RKO (cell line): ENCODE measurements at regions not wholly inside any gene's neighbourhood (a gene's known extent, or its start where the extent isn't known, plus 50 kb on each side); places are given as distances from the start of the nearest gene placed in this dataset.
"Not testable (repeated sequence)": the region's sequence is repeated elsewhere in the genome, so short reads cannot be mapped to it uniquely, and the experiment has no call there.

ENCODE experiments used
- DNase-seq: peaks from one replicate; pipeline ENCODE4 v3.0.0-alpha.2; 2016; ENCODE audit warnings: low spot score

DNA sequence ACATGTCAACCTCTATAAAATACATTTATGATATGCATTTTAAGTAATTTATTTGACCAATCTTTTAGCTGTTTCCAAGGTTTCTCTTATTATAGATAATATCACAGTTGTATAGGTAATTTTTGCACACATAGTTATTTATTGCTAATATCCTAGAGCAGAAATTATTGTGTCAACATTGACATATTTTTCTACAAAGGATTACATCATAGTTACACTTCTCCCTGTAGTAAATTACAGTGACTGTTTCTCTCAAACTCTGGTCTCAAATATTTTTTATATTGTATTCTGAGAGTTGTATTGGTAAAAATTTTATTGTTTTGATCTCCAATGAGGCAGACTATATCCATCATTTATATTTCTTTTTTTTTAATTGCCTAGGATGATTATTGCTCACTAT is 714.4 kb upstream of the CDH6 start:
- no peak for DNase-seq

DNA sequence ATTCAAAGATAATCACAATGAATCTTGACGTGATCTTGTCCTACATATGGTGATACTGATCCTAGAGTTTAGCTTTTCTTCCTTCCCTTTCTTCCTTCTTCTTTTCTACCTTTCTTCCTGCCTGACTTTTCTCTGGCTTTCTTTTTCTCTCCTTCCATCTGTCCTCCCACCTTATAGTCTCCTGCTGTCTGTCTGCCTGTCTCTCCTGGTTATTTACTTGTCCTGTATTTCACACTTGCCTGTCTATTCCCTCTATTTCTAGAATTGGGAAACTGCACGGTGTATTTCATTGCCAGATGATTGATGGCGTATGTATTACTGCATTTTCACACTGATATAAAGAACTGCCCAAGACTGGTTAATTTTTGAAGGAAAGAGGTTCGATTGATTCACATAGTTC is 718.1 kb upstream of the CDH6 start:
- no peak for DNase-seq

DNA sequence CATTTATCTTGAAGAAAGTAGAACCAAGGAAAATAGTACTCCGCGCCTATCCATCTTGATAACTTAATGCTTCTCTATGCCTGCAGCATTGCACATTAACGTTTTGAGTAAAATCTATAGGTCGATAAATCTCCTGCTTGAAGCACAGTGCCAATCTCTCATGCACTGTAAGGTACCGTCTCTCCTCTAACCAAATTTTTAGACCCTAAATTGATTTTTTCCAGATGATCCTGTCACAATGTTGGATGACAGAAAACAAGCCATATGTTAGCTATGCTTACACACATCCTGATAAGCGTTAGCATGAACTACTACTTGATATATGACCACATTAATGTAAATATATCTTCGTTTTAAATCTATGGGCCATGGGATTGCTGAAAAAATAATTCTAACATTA is 723.8 kb upstream of the CDH6 start:
- no peak for DNase-seq

DNA sequence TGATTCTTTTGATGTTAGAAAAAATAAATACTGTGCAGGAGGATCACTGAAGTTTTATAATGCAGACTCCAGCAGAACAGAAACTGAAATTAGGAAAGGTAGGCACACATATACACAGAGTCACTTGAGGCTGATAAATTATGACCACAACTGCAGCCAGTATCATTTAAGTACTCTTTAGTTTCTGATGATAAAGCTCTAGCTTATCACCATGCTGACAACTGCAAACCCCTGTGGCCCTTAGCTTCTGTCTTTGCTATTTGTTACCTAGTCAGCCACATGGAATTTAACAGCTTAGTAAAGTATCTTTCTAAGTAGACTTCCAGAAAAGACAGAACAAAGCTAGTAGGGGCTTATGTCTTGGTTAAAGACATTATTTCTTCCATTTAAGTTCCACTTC is 734.8 kb upstream of the CDH6 start:
- no peak for DNase-seq

DNA sequence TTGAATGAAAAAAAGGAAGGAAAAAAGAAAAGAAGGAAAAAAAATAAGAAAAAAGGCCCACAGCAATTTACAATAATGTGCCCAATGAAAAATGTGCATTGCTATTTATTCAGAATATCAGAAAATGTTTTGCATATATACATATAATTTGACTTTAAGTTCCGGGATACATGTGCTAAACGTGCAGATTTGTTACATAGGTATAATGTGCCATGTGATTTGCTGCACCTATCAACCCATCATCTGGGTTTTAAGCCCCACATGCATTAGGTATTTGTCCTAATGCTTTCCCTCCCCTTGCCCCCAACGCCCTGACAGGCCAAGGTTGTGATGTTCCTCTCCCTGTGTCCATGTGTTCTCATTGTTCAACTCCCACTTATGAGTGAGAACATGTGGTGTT is 738.0 kb upstream of the CDH6 start:
- DNase-seq: not testable (repeated sequence)

DNA sequence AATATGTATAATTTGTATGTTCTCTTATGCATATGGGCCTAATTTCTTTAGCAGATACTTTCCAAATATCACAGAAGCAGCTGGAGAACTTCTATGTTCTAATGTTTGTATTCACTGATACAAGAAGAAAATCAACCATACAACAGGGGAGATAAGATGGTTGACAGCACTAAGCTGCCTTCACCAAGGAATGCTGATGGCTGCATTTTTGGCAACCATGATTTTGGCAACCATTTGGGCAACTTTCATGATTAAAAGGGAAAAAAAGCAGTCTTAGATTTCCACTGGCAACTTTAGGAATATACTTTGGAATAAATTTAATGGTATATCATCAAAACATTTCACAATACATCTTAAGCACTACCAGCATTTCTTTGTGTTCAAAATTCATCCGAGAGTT is 740.3 kb upstream of the CDH6 start:
- DNase-seq: no peak

DNA sequence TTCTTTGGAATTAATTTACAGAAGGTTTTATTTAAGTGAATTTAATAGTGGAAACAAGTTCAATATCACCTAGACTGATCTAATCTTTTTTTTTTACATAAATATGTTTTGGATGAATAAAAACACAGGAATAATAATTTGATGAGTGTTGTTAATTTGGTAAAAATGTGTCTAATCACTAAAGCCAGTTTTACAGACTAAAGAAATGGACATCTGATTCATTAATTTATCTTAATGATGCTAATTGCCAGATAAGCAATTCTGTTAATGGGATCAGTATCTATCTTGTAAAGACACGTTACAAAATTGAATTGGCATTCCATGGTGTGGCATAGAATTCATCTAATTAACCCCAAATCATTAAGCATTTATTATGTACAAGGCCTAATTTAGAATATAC is 743.3 kb upstream of the CDH6 start:
- no peak for DNase-seq

DNA sequence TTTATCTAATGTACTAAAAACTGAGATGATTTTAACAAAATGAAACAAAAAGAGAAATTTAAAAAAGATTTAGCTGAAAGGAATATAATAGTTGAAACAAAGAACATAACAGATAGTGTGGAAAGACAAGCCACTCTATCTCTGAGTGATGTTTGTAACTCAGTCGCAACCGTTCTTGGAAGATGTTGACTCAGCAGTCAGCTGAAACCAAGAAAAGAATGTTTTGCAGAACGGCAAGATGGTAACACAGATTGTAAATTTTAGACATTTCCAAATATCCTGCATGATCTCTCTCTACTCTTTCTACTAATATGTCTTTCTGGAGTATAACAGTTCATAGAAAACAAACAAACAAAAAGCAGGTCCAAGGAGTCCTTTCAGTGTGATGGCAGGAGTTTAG is 746.1 kb upstream of the CDH6 start:
- no peak for DNase-seq

DNA sequence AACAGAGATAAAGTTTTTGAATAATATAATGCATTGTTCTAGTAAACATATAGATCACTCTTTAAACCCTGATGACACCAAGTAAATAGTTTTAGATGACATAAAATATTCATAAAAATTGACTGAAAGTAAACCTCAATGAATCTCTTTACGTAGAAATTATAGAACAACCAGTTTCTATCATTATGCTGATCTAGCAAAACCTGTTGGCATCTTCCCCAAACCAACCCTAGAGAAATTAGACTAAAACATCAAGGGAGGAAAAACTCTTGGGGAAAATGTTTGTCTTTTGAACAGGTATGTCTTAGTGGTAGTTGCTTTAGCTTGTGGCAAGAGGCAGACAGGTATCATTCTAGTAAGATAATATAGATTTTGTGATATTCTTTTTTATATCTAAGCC is 747.0 kb upstream of the CDH6 start:
- no peak for DNase-seq

DNA sequence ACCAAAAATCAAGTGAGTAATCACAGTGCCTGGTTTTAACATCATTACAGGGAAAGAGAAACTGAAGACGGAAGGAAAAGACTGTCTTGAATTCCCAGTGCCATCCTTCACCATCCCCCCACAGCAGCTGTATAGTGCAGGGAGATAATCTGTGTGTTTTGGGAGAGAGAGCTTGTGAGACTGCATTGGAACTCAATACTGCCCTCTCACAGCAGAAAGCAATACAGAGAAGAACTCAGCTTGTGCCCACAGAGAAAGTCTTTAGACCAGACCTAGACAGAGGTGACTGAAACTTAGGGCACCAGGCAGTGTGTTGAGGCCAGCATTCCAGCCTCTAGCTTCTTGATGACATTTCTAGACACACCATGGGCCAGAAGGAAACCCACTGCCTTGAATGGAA is 754.7 kb upstream of the CDH6 start:
- DNase-seq: no peak

DNA sequence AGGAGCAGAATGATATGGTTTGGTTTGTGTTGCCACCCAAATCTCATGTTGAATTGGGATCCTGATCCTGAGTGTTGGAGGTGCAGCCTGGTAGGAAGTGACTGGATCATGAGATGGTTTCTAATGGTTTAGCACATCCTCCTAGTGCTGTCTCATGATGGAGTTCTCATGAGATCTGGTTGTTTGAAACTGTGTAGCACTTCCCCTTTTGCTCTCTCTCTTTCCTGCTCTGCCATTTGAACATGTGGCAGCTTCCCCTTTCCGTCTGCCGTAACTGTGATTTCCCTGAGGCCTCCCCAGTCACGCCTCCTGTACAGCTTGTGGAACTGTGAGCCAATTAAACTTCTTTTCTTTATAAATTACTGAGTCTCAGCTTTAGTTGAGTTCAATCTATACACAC is 756.8 kb upstream of the CDH6 start:
- DNase-seq: no peak

DNA sequence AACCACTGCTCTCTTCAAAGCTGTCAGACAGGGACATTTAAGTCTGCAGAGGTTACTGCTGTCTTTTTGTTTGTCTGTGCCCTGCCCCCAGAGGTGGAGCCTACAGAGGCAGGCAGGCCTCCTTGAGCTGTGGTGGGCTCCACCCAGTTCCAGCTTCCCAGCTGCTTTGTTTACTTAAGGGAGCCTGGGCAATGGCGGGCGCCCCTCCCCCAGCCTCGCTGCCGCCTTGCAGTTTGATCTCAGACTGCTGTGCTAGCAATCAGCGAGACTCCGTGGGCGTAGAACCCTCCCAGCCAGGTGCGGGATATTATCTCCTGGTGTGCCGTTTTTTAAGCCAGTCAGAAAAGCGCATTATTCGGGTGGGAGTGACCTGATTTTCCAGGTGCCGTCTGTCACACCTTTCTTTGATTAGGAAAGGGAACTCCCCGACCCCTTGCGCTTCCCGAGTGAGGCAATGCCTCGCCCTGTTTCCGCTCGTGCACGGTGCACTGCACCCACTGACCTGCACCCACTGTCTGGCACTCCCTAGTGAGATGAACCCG is 764.5 kb upstream of the CDH6 start:
- not testable (repeated sequence) for DNase-seq

DNA sequence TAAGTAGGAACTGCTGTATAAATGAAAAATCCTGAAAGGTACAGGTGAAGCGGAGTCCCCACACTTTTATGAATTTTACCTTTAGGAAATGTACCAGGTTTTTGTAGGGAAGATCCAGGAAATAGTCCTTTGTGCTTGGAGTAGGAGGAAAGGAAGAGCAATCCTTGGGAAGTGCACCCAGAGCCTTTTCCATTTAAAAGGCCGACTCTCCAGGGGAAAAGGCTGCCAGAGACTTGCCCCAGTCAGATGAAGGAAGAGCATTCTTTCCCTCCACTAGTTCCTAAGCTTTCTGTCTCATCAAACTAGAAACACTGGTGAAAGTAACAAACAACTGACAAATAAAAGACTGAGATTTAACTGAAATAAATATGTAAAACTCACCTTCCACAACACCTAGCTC is 779.4 kb upstream of the CDH6 start:
- DNase-seq: no peak

DNA sequence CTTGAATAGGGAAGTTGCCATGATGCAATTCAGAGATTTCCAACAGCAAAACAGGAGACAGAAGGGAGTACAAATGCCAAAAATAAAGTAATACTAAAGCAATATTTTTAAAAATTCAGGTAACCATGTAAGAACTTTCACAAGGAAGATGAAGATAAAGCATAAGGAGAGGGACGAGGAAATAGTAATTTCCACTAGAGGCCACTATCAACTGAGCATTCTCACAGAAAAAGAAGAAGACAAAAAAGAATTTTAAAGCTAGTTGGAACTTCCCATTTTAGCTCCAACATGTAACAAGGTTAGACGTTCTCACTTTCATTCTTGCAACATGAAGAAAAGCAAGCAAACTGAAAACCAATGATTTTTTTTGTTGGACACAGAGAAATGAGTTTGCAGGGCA is 779.9 kb upstream of the CDH6 start:
- DNase-seq: no peak

DNA sequence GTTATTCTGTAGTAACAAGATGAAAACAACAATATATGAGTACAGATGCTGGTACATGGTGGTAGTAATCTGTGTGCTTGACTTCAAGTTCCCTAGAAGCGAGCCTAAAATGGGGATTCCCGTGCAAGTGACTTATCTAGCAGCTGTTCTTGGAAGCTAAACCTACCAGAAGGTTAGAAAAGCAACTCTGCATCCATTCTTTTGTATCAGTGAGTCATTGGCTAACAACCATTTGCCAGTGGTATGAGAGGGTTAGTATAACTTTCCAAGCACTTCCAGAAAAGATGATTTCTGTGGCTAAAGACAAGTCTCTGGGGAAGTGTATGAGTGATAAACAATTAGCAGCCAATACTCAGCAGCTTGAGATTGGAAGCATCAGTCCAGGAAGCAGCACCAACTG is 787.7 kb upstream of the CDH6 start:
- no peak for DNase-seq

DNA sequence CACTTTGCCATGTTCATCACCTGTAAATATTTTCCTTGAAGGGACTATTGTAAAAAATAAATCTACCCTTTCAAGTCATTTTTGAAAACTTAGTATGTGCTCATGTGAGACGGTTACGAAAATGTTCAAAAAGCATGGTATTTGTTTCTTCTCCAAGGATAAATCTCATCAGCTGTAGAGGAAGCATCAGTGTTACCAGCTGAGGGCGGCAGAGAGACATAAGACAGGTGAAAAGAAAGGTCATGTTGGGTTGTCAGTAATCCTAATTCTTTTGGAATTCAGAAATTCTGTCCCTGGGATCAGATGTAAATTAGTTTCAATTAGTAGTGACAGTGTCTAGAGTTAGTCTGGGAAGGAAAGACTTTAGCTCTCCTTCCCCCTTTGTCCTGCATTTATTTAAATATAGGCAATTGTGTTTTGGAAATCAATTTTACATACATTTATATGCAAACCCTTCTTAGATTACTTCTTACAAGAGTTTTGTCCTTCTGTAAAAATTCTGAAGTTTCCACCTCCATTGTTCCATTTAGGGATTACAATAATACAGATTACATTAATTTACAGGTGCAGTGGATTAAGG is 791.9 kb upstream of the CDH6 start:
- peak; percentile 49 for DNase-seq

DNA sequence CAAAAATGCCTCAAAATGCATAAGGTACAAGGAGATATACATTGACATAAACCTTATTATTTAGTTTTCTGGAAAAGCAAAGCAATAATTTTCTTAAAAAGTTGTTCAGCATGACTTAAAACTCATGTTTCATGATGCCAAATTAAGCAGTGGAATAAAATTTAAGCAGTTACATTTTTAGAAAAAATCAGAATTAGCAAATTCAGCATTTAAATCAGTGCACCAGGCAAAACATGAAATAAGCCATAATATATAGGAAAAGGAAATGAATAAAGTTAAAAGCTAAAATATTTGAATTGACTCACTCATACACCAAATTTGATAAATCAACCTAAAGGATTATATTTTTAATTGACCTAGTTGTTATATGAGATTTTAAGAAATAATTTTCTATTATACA is 795.1 kb upstream of the CDH6 start:
- DNase-seq: no peak

DNA sequence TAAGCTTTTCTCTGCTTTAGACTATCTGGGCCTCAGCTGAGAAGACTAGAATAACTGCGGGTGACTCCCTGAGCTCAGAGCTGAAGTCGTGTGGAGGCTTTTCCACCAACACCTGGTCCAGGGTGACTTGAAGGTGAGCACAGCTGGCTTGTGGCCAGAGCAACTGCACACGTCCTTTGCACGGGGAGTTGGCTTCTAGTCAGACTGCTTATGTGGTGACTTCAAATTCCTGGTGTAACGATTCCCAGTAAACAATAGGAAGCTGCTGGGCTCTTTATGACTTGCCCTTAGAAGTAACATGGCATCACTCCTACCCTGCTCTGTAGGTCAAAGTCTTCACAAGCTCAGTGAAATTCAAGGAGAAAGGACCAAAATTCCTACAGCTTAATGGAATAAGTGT is 800.6 kb upstream of the CDH6 start:
- DNase-seq: no peak

DNA sequence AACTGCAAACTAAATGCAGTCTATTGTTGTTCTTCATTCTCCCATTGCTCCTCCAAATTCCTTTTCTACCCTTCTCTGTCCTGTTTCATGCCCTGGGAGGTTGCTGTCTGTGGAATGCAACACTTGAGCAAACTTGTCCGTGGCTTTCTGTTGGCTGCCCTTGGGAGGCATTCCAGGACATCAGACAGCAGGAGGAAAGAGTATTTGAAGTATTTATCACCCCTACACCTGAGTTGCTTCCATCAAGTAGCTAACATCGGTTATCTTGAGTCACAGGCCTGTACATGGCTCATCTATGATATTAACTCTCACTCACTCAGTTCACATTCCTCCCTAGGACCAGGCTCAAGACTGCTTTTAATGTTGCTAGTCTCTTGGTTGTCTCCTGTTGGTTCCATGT is 803.4 kb upstream of the CDH6 start:
- no peak for DNase-seq

DNA sequence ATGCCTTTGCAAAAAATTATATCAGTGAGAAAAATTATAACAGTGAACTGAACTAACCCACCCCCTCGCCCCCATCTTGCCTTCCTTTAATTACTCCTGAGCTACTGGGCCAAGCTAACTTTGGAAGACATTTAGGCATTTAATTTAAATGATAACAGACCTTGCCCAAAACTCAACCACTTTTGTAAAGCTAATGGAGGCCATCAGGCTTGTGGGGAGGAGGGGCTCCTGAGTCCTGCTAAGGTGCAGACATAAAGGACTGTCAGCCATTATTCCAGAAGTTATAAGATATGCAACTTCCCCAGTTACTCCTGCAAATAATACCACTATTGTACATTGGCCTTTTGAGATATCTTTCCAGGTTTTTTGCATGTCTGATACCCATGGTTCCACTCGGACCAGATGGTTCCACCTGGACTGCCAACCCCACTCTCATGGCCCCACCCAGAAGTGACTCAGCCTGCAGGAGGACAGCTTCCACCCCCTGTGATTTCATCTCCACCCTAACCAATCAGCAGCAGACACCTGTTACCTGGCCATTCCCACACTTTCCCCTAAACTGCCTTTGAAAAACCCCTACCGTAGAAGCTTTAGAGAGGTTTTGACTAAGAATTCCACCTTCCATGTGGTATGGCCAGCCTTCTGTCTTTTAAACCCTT is 805.4 kb upstream of the CDH6 start:
- no peak for DNase-seq

DNA sequence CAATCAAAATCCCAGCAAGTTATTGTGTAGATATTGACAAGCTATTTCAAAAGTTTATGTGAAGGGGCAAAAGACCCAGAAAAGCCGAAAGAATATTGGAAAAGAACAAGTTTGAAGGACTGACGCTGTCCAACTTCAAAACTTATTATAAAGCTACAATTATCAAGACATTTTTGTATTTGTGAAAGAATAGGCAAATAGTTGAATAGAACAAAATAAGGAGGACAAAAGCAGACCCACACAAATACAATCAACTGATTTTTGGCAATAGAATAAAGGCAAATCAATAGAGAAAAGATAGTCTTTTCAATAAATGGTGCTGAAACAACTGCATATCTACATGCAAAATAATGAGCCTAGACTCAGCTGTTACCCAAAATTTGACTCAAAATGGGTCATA is 807.7 kb upstream of the CDH6 start:
- no peak for DNase-seq

DNA sequence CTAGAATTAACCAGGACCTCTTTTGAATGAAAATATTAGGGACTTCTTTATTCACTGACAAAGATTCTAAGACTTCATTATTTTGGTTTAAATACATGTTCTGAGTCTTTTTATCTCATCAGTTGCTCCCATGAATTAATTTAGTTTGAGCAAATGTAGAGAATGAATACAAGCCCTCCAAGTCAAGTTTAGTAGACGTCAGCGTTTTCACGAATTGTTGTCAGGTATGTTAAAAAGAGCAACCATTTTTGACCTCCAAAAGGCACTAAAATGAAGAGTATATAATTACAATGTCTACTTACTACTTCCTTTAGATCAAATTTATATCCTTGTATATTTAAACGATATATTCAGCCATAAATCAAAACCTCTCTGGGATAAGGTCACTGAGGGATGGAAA is 809.3 kb upstream of the CDH6 start:
- no peak for DNase-seq

DNA sequence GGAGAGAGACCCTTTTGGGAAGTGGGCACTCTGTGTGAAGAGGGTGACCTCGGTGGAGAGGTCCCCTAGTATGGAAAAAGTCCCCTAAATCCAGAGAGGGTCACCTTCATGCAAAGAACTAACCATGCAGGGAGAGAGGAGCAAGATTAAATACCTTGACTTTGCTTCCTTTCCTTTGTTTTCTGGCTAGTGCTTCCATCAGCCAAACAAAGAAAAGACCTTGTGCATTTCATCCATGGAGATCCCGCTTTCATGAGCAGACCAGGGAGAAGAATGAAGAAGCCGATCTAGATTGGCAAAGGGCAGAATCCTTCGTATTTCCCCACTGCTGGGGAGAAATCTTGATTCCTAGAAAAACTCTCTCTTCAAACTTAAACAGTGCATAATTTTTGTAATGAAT is 813.3 kb upstream of the CDH6 start:
- DNase-seq: no peak

DNA sequence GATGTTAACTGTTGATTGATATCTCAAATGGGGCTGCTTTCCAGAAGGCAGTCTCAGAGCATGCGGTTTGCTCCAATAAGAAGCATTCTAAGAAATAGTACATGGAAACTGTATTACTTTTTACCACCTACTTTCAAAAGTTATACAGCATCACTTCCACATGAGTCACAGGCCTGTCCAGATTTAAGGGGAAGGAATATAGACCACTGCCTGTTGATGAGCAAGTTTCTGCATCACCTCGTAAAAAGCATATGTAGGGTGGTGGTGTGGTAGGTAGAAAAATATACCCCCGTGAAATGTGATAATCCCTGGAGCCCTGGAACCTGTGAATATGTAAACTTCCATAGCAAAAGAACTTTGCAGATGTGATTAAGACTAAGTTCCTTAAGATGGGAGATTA is 816.6 kb upstream of the CDH6 start:
- no peak for DNase-seq
